ENCODE measurements at regions not wholly inside any gene's neighbourhood (a gene's known extent, or its start where the extent isn't known, plus 50 kb on each side); places are given as distances from the start of the nearest gene placed in this dataset.

DNA sequence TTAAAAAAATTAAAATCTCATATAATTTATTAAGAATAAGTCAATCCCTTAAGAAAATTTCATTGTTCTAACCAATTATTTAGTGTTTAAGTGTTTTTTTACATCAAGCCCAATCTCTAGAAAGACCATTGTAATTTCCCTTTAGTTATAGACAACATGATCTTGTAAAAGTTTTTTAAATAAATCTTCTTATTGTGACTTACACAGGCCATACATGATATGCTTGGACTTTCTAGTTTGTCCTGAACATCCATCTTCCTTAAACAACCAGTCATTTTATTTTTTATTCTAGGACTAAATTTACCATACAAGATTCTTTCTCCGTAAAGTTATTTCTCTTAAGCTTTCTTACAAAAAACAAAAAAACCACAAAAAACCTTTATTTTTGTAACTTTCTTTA lies 126.5 kb upstream of the MAST4 start:
- no peak for DNase-seq (ENCODE audit: low read depth, low spot score)

- no peak for DNase-seq (ENCODE audit: low read depth, low spot score)
Measured at GRCh38 chr5:66472010-66472409, 124.2 kb upstream of the MAST4 start.

- DNase-seq (ENCODE audit: low read depth, low spot score), result no peak
Measured at GRCh38 chr5:66475731-66476130, 120.5 kb upstream of the MAST4 start.

- no peak for DNase-seq (ENCODE audit: low read depth, low spot score)
Measured at GRCh38 chr5:66477596-66477995, 118.6 kb upstream of the MAST4 start.

GRCh38 chr5:66494437-66494836 lies 101.8 kb upstream of the MAST4 start:
- DNase-seq (ENCODE audit: low read depth, low spot score), result no peak

GRCh38 chr5:66498791-66499207 lies 97.4 kb upstream of the MAST4 start:
- peak; percentile 25 for DNase-seq (ENCODE audit: low read depth, low spot score)

GRCh38 chr5:66503203-66503789 lies 92.9 kb upstream of the MAST4 start:
- DNase-seq (ENCODE audit: low read depth, low spot score), result no peak

GRCh38 chr5:66507106-66507505 lies 89.1 kb upstream of the MAST4 start:
- DNase-seq (ENCODE audit: low read depth, low spot score), result no peak

- peak; percentile 40 for DNase-seq (ENCODE audit: low read depth, low spot score)
Measured at GRCh38 chr5:66511491-66511890, 84.7 kb upstream of the MAST4 start.

DNA sequence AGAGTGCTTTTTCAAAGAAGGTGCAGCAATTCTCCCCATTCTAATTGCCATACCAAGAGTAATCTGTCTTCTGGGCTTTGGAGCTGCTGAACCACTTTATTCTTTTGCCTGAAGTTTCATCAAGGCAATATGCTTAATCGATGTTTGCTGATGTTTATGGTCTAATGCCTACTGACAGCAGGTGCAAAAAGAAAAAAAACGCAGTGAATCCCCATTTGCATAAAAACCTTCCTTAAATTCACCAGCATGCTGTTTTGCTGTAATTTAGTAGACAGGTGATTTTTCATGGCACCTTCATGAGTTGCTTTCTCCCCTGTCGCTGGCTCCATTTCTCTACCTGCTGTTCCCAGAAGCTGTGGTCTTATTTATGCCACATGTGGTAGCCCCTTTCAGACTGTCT lies 83.1 kb upstream of the MAST4 start:
- no peak for DNase-seq (ENCODE audit: low read depth, low spot score)

GRCh38 chr5:66515209-66515608 lies 81.0 kb upstream of the MAST4 start:
- DNase-seq (ENCODE audit: low read depth, low spot score), result no peak

- DNase-seq (ENCODE audit: low read depth, low spot score), result no peak
Measured at GRCh38 chr5:66516550-66516949, 79.6 kb upstream of the MAST4 start.

DNA sequence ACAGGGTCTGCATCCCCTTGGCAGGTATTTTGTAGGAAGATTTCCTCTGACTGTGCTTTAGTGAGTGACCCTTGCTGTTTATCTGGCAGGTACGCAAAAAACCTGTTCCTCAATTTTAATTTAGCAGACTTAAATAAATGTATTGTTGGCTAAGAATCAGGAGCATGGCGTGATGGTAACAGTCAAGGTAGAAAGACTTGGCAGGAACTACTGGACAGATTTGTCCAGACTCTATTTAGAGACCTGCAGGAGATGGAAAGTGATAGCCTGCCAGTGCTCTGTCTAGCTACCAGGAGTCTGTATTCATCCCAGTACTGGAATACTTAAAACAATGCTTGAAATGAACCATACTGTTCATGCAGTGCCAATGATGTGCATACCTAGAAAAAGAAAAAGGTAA lies 78.8 kb upstream of the MAST4 start:
- no peak for DNase-seq (ENCODE audit: low read depth, low spot score)

DNA sequence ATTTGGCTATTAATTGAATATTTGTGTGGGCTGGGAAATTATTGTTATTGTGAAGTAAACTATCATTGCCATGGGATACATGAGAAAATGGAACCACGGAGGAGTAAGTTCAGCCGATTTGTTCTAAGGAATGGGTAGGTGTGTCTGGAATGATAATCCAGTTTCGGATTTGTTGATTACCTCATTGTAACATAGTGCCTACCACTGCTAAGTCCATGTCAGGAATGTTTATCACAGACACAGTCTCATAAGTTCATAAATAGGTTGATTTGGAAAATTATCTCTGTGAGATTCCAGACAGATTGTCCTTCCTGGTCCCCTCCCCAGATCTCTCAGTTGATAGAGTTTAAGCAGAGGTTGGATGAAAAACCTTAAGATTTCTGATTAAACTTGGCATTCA lies 78.1 kb upstream of the MAST4 start:
- no peak for DNase-seq (ENCODE audit: low read depth, low spot score)

GRCh38 chr5:66518753-66519152 lies 77.4 kb upstream of the MAST4 start:
- peak; percentile 53 for DNase-seq (ENCODE audit: low read depth, low spot score)

DNA sequence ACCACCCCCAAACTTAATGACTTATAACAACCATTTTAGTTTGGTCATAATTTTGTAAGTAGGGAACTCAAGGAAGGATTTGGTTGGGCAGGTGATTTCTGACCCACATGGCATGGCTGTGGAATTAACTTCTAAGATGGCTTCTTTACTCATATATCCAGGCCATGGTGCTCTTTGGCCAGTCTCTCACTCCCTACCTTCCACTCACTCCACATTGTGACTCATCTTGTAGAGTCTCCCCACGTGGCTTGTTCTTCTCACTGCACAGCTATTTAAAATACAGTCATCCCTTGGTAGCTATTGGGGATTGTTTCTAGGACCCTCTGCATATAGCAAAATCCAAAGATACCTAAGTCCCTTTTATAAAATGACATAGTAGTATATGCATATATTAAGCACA lies 76.6 kb upstream of the MAST4 start:
- no peak for DNase-seq (ENCODE audit: low read depth, low spot score)

- no peak for DNase-seq (ENCODE audit: low read depth, low spot score)
Measured at GRCh38 chr5:66520854-66521253, 75.3 kb upstream of the MAST4 start.

GRCh38 chr5:66527478-66528035 lies 68.6 kb upstream of the MAST4 start:
- no peak for DNase-seq (ENCODE audit: low read depth, low spot score)

GRCh38 chr5:66529182-66529581 lies 67.0 kb upstream of the MAST4 start:
- no peak for DNase-seq (ENCODE audit: low read depth, low spot score)

DNA sequence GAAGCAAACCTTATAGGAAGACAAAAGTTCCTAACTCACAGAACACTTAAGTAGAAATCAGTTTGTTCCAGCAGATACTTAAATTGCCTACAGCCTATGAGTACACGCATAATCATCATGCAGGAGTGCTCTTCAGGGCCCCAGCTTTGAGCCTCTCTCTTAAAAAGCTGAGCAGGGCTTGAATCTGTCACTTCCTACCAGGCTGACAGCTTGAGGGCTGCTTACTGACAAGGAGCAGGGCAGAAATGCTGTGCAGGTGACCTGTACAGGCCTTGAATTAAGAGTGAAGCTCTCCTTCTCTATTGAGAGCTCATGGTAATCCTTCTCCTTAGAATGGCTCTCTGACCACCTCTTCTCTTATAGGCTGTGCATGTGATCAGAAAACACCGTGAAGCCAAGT lies 66.5 kb upstream of the MAST4 start:
- DNase-seq (ENCODE audit: low read depth, low spot score), result no peak

DNA sequence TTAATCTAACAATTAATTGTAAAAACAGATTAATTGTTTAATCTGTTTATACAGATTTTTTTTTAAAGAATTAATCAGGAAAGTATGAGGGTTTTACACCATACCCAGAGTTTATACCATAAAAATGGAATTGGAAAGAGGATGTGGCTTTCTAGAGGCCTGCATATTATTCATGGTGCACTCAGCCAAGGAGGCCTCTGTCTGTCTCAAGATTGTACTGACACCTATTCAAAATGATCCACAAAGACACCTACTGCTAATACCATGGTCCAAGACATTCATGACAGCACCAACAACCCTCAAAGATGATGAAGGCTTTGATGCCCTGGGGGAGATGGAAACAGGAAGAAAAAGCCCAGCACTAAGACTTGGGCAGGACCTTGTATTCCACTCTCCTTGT lies 58.1 kb upstream of the MAST4 start:
- DNase-seq (ENCODE audit: low read depth, low spot score), result no peak

GRCh38 chr5:66538531-66538930 lies 57.7 kb upstream of the MAST4 start:
- DNase-seq (ENCODE audit: low read depth, low spot score), result peak; percentile 40

- DNase-seq (ENCODE audit: low read depth, low spot score), result peak; percentile 25
Measured at GRCh38 chr5:66540078-66540477, 56.1 kb upstream of the MAST4 start.

DNA sequence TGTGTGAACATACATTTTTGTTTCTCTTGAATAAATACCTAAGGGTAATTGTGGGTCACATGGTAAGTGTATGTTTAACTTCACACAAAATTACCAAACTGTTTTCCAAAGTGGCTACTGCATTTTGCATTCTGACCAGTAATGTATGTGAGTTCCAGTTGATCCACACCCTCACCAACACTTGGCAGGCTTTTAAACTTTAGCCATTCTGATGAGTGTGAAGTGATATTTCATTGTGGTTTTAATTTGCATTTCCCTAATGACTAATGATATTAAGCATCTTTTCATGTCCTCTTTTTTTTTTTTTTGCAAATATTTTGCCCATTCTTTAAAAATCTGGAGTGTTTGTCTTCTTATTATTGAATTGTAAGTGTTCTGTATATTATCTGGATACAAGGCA lies 53.5 kb upstream of the MAST4 start:
- no peak for DNase-seq (ENCODE audit: low read depth, low spot score)
